NCI-H1694 (cell line): ENCODE measurements at regions not wholly inside any gene's neighbourhood (a gene's known extent, or its start where the extent isn't known, plus 50 kb on each side); places are given as distances from the start of the nearest gene placed in this dataset.
"Not testable (repeated sequence)": the region's sequence is repeated elsewhere in the genome, so short reads cannot be mapped to it uniquely, and the experiment has no call there.

Experiments used
- DNase-seq: peaks from one replicate; lab custom pipeline; 2025; lab: John Stamatoyannopoulos, UW

DNA sequence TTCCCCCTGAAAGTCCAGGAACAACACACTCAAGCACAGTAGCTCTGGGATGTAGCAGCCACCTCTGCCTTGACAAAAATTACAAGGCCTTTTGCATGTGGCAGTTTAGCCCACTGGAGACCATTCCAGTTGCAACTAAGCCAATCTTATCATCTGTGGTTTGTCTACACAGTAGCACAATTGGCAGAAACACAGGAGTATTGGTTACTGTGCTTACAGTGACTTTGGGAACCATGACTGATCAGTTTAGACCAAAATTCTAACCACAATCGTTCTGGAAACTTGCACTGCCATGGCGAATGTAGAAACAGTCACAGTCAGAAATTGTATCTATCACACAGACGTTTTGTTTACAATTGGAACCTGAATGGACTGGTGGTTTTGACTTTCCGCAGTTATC, 403.7 kb upstream of the MEIS1 start:
- no peak for DNase-seq

DNA sequence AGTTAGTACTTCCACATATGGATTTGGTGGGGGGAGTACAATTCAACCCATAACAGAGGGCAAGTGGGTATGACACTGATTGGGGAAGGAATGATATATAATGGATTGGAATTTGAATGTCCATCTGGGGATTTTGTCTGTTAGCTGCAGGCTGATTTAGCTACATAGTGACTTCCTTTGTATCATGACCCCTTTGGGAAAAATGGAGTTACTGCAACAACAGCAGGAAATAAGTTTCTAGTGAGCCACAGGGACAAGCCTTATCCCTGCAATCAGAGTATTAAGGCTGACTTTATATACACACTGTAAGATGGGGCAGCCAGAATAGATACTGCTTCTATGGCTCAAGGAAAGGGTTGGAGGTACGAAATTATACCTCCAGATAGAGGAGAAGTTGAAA, 404.4 kb upstream of the MEIS1 start:
- no peak for DNase-seq

DNA sequence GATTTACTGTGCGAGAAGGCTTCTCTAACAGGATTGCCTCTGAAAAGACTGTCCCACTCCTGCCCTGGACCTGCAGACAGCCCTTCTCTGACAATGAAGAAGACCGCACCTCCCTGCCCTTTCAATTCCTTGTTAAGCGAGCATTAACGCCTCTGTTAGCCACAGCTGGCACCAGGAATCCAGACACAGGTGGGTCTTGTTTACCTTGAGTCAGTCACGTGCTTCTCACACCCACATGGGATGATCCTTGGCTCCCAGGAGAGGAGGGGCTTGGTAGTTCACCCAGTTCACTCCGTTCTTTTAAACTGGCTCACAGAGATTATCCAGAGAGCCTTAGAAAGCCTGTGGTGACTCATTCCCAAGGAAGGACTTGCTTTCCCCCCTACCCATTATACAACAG, 410.5 kb upstream of the MEIS1 start:
- DNase-seq = no peak

DNA sequence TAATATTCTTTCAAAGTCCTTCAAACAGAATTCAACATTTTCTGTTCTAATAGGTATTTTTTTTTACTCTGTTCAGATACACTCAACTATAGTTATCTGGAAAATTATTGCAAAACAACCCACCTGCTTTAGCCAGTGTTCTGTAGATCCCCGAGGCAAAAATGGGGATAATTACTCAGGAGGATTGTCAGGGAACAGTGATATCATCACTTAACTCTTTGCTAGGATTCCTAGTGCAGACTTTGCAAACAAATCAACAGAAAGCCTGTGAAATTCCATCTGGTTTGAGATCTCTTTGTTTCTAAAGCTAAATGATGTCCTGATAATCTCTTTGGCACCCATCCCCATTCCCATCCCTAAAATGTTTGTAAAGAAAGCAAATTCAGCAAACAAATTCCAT, 413.6 kb upstream of the MEIS1 start:
- no peak for DNase-seq

DNA sequence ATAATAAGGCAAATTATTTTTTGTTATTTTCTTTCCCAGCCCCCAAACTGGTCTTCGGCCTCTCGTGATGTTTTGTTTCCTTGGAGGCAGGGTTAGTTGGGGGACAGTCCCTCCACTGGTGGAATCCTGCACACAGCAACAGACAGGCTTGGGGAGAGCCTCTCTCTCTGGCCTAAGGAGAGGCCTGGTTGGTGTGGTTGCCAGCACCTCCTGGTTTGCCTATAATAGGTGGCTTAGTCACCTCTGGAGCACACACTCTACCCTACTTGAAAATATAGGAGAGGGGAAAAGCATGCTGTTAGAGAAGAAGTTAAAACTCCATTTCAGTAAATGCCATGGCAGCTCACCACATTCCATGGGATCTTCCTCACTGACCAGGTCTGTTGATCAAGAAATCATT, 417.2 kb upstream of the MEIS1 start:
- DNase-seq = no peak

DNA sequence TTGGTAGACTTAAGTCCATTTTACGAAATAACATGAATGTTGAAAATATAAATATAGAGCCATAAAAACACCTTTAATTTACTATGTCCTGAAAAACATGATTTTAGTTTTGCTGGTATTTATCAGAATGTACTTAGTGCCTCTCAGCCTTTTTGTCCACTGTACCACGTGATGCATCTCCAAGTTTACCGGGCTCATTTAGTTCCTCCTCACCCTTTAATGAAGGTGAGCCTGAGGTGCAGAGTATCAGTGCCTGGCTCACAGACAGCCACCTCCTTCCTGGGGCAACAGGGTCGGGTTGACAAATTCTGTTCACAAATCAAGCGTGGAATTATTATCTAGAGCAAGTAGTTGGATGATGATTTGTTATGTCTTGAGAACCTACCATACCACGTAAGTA, 420.5 kb upstream of the MEIS1 start:
- no peak for DNase-seq

DNA sequence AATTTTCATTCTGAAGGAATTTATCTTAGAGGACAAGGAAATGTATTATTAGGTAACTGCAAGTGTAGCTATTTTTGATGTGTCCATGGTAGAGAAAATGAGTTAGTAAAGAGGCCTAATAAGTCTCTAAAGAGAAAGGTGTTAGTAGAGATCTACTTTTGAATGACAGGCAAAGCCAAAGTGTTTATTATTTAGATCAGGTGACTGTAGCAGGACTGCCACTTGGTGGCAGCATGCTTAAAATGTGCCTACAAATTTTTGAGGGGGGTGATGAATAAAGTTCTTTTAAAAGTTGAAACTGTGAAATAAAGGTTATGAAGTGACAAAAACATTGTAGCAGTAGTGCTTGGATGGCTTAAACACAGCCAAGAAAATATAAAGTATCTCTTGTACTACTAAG, 421.5 kb upstream of the MEIS1 start:
- DNase-seq = no peak

DNA sequence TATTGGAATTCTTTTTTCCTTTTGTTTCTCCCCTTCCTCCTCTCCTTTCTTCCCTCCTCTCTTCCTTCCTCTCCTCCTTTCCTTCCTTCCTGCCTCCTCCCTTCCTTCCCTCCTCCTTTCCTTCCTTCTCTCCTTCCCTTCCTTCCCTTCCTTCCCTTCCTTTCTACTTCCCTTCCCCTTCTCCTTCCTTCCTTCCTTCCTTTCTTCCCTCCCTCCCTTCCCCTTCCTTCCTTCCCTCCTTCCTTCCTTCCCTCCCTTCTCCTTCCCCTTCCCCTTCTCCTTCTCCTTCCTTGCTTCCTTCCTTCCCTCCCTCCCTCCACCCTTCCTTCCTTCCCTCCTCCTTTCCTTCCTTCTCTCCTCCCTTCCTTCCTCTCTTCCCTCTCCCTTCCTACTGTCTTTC, 431.0 kb upstream of the MEIS1 start:
- no peak for DNase-seq

DNA sequence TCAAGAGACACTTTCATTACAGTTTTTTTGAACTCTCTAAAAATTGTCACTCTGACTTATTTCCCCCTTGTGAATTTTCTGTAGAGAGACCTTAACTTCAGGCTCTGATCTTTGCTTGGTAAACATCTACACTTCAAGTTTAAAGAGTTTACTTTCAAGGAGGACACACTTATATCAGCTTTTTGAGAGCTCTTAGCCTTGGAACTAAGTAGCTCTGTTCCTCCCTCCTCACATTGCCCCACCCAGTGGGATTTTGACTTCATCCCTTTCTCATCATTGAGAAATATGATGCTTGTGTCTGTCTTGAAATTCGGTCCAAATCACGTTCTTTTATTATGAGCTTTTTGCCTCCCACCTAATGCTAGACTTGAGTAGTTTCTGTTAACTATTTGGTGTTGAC, 433.4 kb upstream of the MEIS1 start:
- DNase-seq = no peak

DNA sequence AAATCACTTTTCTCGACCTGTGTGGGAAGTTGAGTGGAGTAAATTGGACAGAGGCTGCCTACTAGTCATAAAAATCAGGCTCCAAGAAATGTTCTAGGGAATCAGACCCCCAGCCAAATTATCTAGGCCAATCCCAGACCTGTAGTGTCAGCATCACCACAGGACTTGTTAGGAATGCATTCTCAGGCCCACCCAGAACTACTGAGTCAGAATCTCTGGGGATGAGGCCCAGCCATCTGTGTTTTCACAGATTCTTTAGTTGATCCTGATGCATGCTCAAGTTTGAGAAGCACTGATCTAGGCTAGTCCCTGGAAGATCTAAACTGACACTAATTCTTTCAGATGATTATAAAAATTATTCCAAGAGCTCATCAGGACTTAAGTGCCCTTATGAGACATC, 434.0 kb upstream of the MEIS1 start:
- DNase-seq = no peak

DNA sequence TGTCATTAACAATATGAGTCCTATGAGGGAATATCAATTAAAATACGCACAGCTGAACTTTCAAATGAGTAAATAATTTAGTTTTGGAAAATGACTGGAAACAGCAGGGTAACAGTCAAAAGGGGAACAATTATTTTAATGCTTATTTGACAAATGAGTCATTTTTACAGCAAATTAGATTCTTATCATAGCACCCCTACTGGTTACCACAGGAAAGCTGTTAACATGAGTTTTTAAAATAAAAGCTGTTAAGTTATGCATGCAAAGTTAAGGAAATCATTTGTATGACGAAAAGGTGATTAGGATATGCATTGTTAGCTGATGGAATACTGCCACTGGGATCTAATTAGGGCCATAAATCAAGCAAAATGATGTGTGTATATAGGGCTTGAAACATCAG, 435.1 kb upstream of the MEIS1 start:
- DNase-seq = no peak

DNA sequence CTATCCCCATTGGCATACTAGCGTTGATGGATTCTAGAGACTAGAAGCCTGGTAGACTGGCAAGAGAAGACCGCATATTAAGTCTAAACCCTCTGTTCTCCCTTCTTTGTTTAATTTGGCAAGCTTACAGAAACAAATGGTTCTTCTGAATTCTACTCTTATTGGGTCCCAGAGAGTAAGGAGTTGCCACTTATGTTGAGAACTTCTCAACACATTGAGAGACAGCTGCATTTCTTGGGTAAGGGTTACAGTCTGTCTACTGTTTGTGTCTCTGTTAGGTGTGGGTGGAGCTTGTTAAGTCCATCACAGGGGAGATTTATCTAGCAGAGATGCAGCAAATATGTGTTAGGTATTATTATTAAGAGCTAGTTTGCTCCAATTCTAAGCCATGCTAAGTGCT, 435.8 kb upstream of the MEIS1 start:
- no peak for DNase-seq

DNA sequence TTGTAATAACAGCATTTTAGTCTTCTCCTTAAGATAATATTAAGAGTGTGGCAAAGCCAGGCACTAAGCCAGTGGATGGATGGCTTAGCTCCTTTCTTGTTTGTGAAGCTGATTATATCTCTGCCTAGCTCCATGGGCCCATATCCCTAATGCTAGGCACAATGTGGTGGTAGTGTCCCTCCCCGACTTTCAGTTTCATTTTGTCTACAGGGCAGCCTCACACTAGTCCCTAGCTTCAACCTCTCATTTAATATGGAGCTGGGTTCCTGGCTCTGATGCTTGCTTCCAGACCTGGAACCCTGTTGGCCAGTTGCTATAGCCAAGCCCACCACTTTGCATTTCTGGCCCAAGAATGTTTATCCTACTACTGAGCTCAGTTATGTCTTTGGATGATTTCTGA, 437.0 kb upstream of the MEIS1 start:
- DNase-seq = no peak

DNA sequence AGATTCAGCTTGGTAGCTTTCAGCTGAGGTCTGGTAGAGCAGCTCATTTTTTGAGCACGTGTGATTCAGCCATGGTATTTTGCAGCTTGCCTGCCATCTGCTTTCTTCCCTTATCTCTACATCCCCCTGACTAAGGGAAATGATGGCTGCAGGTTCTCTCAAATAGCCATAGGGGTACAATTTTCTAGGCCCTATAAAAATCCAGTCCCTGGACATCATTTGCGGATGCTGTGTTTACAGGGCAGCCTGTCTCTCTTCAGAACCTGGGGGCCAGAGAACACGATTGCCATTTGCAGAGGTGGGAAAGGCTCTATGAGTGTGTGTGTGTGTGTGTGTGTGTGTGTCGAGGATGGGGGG, 442.7 kb upstream of the MEIS1 start:
- DNase-seq = no peak

DNA sequence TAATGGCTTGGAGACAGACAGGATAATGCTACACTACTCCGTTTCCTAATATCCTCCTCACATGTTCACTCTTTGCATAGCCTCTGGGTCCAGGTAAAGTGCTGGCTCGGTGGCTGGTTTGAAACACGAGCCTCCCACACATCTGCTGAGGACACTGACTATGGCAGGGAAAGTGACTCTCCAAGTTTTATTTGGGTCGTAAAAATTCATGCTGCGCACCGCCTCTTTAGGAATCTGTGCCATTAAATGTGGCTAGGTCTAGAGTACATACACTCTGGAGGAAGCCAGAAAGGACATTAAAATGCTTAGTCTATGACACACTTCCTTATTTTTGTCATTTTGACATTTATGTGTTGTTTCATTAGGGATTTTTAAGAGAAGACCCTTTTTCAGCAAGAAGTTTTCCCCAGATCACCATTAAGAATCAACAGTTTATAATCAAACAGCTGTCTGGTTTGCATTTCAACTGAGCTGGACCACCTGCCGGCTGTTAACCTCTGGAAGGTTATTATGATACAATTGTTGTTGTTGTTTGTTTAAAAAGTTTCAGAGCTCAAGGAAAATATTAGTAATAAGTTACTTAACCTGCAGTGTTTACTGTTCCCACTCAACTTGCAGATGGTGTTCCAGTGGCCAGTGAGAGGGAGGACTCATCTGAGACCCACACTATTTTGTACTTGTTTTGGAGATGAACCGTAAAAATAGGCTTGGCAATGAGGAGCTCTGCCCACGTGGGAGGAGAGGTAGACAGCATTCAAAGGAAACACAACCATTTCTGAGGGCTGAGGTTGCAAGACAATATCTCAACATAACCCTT, 443.3 kb upstream of the MEIS1 start:
- DNase-seq = no peak

DNA sequence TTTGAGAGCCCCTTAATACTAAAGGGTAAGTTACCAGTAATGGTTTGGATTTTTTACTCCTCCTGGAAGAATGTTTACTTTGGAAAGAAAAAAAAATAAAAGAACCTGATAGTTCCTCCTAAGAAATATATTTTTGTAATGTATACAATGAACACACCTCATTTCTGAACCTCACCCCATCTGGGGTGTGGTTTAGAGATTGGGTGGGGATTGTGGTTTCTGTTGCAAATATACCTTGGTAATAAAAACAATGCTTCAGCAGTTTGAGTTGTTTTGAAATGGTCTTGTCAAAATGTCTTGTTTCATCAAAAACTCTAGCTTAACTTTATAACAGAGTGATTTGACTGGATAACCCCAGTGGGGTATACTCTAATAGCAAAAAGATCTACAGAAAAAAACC, 448.9 kb upstream of the MEIS1 start:
- DNase-seq = no peak

DNA sequence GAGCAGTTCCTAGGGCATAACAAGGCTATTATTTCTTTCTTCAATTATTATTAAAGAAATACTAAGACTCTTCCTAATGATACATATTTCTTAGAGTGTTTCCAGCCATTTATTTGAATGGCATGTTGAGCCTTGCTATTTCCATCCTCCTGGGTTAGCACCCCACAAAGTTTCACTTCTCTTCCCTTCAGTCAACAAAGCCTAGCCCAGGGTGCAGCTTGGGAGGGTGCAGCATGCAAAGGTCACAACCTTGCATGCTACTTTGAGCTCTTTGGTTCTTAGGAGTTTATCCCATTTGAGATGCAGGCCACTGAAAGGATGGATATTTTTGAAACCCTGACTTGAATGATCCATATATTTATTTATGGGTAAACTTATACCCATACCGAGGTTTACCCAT, 454.4 kb upstream of the MEIS1 start:
- no peak for DNase-seq

DNA sequence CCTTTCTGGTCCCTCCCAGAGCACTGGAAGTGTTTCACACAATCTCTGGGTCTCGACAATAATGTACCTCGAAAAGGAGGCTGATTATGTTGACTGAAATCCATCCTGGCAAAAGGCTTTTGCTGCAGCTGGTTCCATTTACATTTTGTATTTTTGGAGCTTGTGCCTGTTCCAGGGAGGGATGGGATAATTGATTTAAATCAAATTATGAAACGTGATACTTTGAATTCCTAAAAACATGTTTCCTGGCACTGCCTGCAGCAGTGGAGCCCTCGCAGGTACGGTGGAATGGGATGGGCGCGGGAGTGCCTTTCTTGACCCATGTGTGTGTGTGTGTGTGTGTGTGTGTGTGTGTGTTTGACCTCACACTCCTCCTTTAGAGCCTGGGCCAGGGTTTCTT, 455.5 kb upstream of the MEIS1 start:
- DNase-seq = no peak

DNA sequence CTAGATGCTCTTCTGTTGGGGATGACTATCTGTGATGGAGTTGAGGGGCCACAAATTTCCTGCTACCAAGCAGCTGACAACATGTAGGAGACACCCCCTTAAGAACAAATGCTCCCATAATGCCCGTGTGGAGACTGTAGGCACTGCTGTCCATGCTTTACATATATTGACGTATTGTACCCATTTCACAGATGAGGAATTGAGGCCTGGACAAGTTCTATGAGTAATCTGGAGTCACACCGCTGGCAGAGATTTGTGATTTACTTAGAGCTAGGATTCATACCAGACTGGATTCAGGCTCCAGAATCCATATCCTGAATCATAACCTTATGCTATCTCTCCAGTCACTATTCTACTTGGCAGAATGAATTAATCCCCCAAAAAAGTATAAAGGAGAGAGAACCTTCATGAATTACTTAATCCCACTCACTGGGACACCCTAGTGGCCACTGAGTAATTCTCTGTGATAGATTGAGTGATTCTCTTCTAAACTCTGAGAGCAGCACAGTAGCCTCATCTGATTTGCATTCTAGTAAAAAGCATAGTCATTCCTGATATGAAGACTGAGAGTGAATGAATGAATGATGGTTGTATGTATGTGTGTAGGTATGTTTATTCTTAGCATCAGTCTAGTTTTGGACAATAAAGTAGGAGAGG, 460.7 kb upstream of the MEIS1 start:
- DNase-seq = no peak

DNA sequence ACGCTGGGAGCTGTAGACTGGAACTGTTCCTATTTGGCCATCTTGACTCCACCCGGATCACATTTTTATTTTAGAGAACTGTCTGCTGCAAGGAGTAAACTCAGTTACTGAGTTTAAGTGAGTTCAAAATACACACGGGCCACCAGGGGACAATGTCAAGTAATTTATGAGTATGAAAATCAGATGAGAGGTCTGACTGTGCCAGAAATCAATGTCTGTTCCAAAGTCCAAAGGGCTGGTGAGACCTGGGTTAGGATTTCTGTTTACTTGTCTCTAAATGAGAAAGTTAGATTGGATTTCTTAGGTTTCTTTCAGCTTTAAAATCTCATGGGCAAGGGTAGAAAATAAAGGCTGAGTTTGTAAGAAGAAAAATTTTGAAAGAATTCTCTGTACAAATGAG, 465.8 kb upstream of the MEIS1 start:
- DNase-seq = no peak

DNA sequence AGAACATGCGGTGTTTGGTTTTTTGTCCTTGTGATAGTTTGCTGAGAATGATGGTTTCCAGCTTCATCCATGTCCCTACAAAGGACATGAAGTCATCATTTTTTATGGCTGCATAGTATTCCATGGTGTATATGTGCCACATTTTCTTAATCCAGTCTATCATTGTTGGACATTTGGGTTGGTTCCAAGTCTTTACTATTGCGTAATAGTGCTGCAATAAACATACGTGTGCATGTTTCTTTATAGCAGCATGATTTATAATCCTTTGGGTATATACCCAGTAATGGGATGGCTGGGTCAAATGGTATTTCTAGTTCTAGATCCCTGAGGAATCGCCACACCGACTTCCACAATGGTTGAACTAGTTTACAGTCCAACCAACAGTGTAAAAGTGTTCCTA, 471.6 kb upstream of the MEIS1 start:
- not testable (repeated sequence) for DNase-seq

DNA sequence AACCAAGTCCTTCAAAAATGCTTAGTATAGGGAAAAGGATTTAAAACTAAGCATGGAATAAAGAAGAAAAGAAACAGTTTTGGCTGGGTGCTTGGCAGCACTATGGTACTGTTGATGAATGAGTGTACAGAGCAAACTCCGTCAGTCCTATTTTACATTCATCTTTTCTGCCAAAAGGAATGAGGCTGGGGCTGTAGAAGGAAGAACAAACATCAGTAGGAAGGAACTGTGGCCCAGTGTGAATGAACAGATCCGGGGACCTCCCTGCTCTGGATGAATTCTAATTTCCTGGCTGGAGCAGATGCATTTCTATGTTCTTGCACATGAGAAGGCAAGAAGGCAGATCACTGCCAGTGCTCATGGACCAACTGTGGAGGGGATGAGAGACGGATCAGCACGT, 474.0 kb upstream of the MEIS1 start:
- DNase-seq = no peak

DNA sequence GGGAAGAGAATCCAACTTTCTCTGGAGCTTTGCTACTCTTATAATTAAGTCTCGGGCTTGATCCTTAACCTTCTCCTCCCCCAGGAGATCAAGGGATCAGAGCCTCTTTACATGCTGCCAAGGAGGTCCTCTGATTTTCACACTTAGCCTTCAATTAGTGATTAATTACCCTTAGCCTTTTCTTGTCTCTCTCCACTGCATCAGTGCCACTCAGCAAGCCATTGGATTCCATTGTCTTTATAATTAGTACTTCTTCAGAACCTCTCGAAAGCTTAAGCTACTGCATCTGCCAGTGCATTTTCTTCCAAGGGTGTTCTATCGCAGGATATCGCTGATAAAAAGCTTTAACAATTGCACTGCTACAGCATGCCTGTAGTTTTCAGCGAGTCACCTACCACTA, 477.0 kb upstream of the MEIS1 start:
- DNase-seq = no peak

DNA sequence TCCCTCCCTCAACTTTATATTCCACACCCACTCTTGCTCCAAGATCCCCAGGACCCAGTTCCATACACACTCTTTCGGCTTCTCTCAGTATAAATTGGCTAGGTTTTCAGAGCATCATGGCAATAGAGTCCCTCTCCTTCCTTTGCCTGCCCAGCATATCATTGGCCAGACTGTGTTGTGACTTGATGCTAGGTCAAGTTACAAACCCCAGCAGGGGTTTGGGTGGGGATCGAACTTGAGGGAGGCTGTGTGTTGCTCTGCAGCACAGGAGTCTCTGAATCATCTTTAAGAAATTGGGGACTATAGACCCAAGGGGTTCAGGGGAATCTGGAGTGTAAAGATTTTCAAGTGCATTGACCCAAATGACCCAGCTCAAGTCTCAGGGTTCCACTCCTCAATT, 477.5 kb upstream of the MEIS1 start:
- no peak for DNase-seq
